ENCODE measurements at regions not wholly inside any gene's neighbourhood (a gene's known extent, or its start where the extent isn't known, plus 50 kb on each side); places are given as distances from the start of the nearest gene placed in this dataset.

- no peaks in the 10 kb centered on the region for H3K27me3 ChIP-seq (replicated peaks in 1 of 4; ENCODE audit: control extremely low read depth in 1 of 4, control insufficient read depth in 3 of 4, insufficient read depth in 4 of 4, low read length in 3 of 4)
- Mint-ChIP-seq H3K27me3 (no peaks in the 10 kb centered on the region), H3K4me3 (no peak overlapping the region), H3K9me3 (ENCODE audit: insufficient read depth) (peaks cover 12% of the 10 kb centered on the region), H3K27ac (no peak overlapping the region), H3K4me1 (no peaks in the 10 kb centered on the region)
- no peaks in the 10 kb centered on the region for H3K79me2 ChIP-seq (ENCODE audit: control insufficient read depth, insufficient read depth, low read length)
- no peak overlapping the region for H2AFZ ChIP-seq (ENCODE audit: insufficient read depth, low read depth, low read length, poor library complexity, severe bottlenecking)
- WGBS (ENCODE audit: insufficient coverage) = 60% methylated on average over 1 of the region's 2 CpGs
- no peaks in the 10 kb centered on the region for H3K4me1 ChIP-seq (ENCODE audit: control insufficient read depth in 2 of 2, insufficient read depth in 2 of 2, low read length in 2 of 2)
- ChIA-PET POLR2A (no interaction called here), CTCF (no interaction called here)
- peaks cover 0 to 2% (median 0%) of the 10 kb centered on the region in 3 donors for H3K9me3 ChIP-seq (ENCODE audit: control extremely low read depth in 1 of 3, control insufficient read depth in 2 of 3, insufficient read depth in 1 of 3, low read length in 2 of 3)
- DNase-seq (no peak), ATAC-seq (ENCODE audit: low read depth) (no peak)
- no peak overlapping the region for H3K4me2 ChIP-seq (replicated peaks; ENCODE audit: low read depth, low read length, poor library complexity, severe bottlenecking)
- H3K36me3 ChIP-seq (replicated peaks in 1 of 2; ENCODE audit: control extremely low read depth in 1 of 2, control insufficient read depth in 1 of 2, extremely low read depth in 1 of 2, insufficient read depth in 2 of 2, low read length in 1 of 2) = no peaks in the 10 kb centered on the region
- no peaks in the 10 kb centered on the region for H4K20me1 ChIP-seq (ENCODE audit: control insufficient read depth, insufficient read depth, low read length, poor library complexity, severe bottlenecking)
- H3K27ac ChIP-seq (ENCODE audit: low read length in 2 of 2) = no peak overlapping the region
- TF ChIP-seq CTCF (IDR thresholded peaks at IDR 0.05) (no peak), EZH2 (IDR thresholded peaks at IDR 0.05; ENCODE audit: borderline replicate concordance, insufficient read depth, low read depth, low read length, poor library complexity, severe bottlenecking) (no peak)
- no peak overlapping the region for H3K4me3 ChIP-seq (ENCODE audit: control extremely low read depth in 1 of 5, extremely low read depth in 1 of 5, insufficient read depth in 1 of 5, low read depth in 2 of 5, low read length in 4 of 5)
- intact Hi-C loops (cut with micrococcal nuclease) = no loop called here
- H3K9ac ChIP-seq (ENCODE audit: low read length) = no peak overlapping the region
These were observed 496.9 kb downstream of the RAB28 start for GRCh38 chr4:12987284-12987683.

- Histone ChIP-seq H3K4me1 (ENCODE audit: control insufficient read depth in 2 of 2, insufficient read depth in 2 of 2, low read length in 2 of 2) (no peaks in the 10 kb centered on the region), H2AFZ (ENCODE audit: insufficient read depth, low read depth, low read length, poor library complexity, severe bottlenecking) (no peak overlapping the region), H3K4me2 (replicated peaks; ENCODE audit: low read depth, low read length, poor library complexity, severe bottlenecking) (no peak overlapping the region), H3K4me3 (ENCODE audit: control extremely low read depth in 1 of 5, extremely low read depth in 1 of 5, insufficient read depth in 1 of 5, low read depth in 2 of 5, low read length in 4 of 5) (no peak overlapping the region), H3K9ac (ENCODE audit: low read length) (no peak overlapping the region), H3K27me3 (replicated peaks in 1 of 4; ENCODE audit: control extremely low read depth in 1 of 4, control insufficient read depth in 3 of 4, insufficient read depth in 4 of 4, low read length in 3 of 4) (no peaks in the 10 kb centered on the region), H3K36me3 (replicated peaks in 1 of 2; ENCODE audit: control extremely low read depth in 1 of 2, control insufficient read depth in 1 of 2, extremely low read depth in 1 of 2, insufficient read depth in 2 of 2, low read length in 1 of 2) (no peaks in the 10 kb centered on the region), H3K27ac (ENCODE audit: low read length in 2 of 2) (no peak overlapping the region), H4K20me1 (ENCODE audit: control insufficient read depth, insufficient read depth, low read length, poor library complexity, severe bottlenecking) (no peaks in the 10 kb centered on the region), H3K79me2 (ENCODE audit: control insufficient read depth, insufficient read depth, low read length) (no peaks in the 10 kb centered on the region), H3K9me3 (ENCODE audit: control extremely low read depth in 1 of 3, control insufficient read depth in 2 of 3, insufficient read depth in 1 of 3, low read length in 2 of 3) (no peaks in the 10 kb centered on the region)
- Mint-ChIP-seq H3K4me1 (no peaks in the 10 kb centered on the region), H3K27me3 (no peaks in the 10 kb centered on the region), H3K4me3 (no peak overlapping the region), H3K9me3 (ENCODE audit: insufficient read depth) (peaks cover 6% of the 10 kb centered on the region), H3K27ac (no peak overlapping the region)
- 94% methylated on average over 11 of the region's 11 CpGs for WGBS (ENCODE audit: insufficient coverage)
- CTCF ChIA-PET = no interaction called here
- POLR2A ChIA-PET = no interaction called here
- no peak for TF ChIP-seq CTCF (IDR thresholded peaks at IDR 0.05)
- TF ChIP-seq EZH2 (IDR thresholded peaks at IDR 0.05; ENCODE audit: borderline replicate concordance, insufficient read depth, low read depth, low read length, poor library complexity, severe bottlenecking) = no peak
- DNase-seq (no peak), ATAC-seq (ENCODE audit: low read depth) (no peak)
- intact Hi-C loops (cut with micrococcal nuclease) = no loop called here
These were observed 504.3 kb downstream of the RAB28 start for GRCh38 chr4:12979797-12980196.

All from B cell (primary cell).